Activated CD4-positive, alpha-beta T cell treated with anti-CD3 and anti-CD28 coated beads, Interleukin-2, amount 50 U/mL, for 48 hours (primary cell): ENCODE measurements at regions not wholly inside any gene's neighbourhood (a gene's known extent, or its start where the extent isn't known, plus 50 kb on each side); places are given as distances from the start of the nearest gene placed in this dataset.

ENCODE experiments used
- DNase-seq, 2 experiments: peaks; one replicate each; pipeline ENCODE4 v3.0.0-alpha.2; 2020

DNA sequence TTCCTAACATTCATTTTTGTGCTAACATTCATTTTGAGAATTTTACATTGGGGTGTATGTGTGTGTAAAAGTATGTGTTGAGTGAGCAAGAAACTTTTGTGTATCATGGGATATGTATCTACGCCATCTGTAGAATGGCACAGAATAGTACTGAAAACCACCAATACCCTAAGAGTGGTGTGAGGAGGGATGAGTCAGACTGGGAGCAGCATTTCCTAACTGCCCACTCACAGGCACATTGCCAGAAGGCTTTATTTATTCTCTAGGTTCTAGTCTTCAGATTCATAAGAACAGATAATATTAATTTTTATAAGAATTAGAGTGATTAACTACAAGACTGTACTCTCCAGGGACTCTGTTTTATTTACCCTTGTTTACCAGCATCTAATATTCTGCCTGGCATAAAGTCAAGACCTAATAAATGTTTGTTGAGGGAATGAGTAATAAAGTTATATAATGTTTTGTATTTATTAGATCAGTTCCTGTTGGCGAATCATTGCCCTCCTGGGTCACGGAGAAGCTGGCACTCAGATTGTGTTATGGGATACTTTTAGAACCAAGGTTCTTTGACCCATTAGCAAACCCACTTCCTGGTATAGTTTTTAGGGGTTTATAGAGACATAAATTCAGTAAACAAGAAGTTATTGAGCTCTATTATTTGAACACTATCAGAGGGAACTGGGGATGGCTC, 159.1 kb upstream of the PPP2R2B start:
- DNase-seq, result no peak

GRCh38 chr5:147040856-147041255, 162.3 kb upstream of the PPP2R2B start:
- DNase-seq, result no peak

DNA sequence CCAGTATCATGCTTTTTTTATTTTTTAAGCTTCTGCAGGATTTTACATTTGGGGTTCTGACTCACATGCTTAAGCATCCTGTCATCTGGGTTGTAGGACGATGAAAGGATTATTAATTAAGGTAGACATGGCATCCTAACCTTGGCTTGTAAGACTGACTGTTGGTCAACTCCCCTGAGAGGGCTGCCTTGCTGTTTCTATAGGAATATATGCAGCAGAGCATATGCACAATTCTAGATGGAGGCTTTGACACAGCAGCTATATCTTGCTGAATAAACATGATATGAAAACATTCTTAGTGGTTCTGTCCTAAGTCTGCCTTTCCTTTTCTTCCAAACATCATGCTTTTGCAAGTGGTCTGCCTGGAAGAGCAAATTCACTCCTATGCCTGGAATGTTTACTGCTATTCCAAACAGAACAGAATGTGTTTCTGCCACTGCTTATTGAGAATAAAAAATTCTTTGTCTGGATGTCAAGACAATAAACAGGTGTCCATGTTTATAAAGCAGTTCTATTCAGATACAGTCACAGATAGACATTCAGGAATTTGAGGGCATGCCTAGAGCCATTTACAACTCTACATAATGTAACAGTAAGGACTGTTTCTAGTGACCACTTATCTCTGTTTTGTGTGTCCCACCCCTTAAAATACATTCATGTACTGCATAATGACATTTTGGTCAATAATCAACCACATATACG, 166.2 kb upstream of the PPP2R2B start:
- no peak for DNase-seq

DNA sequence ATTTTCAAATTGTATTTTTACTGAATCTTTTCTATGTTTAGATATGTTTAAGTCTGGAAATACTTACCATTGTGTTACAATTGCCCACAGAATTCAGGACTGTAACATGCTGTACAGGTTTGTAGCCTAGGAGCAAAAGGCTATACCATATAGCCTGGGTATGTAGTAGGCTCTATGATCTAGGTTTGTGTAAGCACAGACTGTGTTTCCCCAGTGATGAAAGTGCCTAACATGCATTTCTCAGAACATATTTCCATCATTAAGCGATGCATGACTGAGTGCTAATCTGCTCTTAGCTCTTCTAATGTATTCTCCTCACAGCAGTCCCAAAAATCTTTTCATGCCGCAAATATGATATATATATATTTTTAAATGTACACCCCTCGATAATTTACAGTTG, 166.7 kb upstream of the PPP2R2B start:
- DNase-seq, result no peak

DNA sequence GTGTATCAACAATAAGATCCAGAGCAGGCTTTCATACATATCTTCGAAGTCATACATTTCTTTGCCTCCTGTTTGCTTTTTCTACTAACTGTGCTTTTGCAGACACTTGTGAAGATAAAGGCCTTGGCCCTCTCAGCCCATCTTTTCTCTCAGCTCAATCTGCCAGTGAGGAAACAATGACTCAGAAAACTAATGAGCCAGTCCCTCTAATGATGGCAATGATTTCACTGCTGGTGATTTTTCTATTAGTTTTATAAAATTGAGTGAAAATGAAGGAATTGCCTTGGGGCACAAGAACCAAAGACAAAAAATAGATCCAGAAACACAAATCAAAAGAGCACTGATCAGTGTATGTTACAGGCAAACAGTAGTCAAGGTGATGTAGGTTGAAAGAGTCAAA, 167.7 kb upstream of the PPP2R2B start:
- DNase-seq, result no peak

GRCh38 chr5:147046894-147047293, 168.3 kb upstream of the PPP2R2B start:
- DNase-seq, result no peak

DNA sequence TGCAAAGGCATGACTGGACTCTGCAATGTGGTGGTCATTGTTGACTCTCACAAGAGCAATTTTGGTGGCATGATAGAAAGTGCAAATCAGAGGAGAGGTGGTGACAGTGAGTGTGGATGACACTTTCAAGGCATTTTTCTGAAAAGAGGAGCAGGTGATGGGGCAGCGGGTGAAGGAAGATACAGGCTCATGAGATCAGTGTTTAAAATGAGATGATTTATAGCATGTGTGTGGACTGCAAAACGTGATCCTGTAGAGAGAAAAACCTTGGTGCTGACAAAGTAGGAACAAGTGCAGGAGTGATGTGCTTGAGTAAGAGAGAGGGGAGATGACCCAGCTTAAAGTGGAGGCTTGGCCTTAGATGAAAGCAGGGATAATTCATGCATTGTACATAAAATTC, 171.2 kb upstream of the PPP2R2B start:
- no peak for DNase-seq

DNA sequence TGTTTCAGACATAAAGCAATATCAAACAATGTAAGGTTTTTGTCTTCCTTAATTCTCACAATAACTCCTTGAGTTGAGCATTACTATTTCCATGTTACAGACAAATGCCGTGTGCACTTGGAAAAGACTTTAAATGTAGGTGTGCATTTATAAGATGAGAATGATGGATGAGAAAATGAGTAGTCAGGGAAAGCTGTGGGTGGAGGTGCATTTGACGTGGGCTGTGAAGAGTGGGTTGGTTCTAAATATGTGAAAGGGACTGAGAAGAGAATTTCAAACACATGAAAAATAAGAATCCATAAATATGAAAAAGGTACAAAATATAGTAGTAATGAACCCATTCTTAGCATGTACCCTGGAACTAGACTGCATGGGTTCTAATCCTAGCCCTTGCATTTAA, 171.6 kb upstream of the PPP2R2B start:
- no peak for DNase-seq

GRCh38 chr5:147051193-147051592, 172.6 kb upstream of the PPP2R2B start:
- DNase-seq, result no peak

DNA sequence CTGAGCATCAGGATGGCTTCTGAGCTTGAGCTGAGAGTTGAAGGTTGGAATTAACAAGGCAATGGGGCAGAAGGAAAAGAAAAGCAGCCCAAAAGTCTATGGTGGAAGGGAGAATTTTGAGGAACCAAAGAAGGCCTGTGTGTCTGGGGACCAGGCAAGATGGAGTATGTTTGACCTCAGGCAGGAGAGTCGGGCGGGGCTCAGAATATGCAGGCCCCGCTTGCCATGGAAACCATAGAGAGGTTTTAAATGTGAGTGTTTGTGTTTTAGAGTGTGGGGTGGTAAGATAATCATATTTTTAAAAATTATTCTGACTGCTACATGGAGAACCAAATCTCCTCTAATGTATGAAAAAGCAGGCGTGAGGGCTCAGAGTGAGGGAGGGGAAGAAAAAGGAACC, 174.0 kb upstream of the PPP2R2B start:
- DNase-seq, result no peak

GRCh38 chr5:147055089-147055826, 176.7 kb upstream of the PPP2R2B start:
- DNase-seq, result no peak

DNA sequence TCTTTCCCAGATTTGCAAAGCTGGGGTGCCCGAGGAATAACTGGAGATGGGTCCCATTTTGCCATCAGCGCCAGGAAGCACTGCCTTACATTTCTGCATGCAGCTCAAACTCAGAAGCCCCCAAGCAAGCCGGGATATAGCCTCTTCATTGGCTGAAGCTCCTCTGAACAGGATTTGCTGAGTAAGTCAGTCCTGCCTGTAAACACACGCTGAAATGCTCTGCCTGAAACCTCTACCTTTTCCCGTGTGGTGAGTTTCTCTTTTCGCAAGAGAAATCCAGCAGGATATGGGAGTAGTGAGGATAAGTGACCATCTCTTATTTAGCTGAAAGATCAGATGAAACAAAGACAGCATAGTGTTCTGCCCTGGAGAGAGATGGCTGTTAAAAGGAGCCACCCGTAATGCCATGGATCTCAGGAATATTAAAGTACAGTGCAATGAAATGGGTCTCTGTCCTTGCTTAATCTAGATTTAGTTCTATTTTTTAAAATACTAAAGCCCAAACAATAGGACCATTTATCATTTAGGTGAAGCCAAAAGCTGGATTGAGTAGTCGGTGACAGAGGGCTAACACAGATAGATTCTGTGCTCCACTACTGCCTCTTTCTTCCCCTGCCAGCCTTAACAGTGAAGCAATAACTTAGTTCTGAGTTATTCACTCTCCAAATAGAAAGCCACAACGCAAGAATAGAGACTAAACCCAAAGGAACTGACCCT, 177.5 kb upstream of the PPP2R2B start:
- DNase-seq, result no peak

- no peak for DNase-seq
Observed at GRCh38 chr5:147057051-147057450, 177.8 kb upstream of the STK32A start.

DNA sequence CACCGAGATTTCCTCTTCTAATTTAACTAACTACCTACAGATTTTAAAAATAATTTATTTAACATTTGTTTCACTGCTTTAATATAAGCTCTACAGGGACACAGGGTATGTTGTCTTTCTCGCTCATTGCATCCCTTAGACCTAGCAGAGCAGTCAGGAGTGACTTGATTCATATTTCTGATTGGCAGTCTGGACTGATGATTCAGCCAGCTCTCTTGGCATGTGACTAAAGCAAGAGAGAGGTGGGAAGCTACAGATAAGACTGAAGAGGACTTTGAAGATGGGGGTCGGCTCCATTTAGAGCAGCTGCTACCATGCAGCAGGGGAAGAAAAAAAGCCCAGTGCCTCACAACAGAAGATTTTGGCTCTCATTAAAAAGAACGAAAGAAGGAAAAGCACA, 173.4 kb upstream of the STK32A start:
- DNase-seq, result no peak

DNA sequence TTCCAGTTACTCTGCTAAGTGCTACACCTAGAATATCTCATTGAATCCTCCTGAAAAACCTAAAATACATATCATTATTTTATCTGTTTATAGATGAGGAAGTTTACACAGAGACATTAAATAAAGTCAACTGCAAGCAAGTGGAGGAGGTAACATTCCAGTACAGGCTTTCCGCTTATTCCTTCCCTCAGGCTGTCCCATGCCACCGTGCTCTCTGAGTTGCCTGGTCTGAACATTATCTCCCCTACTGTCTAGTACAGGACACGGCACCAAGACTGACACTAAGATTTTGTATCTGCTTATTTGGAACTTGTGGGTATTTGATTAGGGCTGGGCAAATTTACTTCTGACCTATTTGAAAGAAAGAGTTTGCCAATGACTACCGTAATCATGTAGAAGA, 172.4 kb upstream of the STK32A start:
- DNase-seq, result no peak

- DNase-seq, result no peak
Observed at GRCh38 chr5:147063943-147064342, 170.9 kb upstream of the STK32A start.

- DNase-seq, result no peak
Observed at GRCh38 chr5:147065071-147065470, 169.8 kb upstream of the STK32A start.

GRCh38 chr5:147068998-147069397, 165.8 kb upstream of the STK32A start:
- DNase-seq, result no peak

- no peak for DNase-seq
Observed at GRCh38 chr5:147072622-147073021, 162.2 kb upstream of the STK32A start.

DNA sequence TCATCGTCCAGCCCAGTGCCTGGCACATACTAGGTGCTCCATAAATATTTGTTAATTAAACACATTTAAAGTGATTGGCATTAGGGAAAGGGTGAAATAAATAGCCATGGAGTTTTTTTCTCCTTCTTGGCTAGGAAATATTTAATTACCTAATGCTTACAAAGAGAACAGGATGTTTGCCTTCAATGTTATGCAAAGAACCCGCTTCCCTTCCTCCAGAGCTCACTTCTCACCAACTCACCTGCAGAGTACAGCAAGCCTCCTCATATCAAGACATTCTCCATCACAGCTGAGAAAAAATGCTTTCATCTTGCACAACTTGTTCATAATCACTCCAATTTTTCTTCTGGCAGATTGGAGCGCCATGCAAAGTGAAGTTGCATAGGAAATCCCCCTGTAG, 161.7 kb upstream of the STK32A start:
- DNase-seq, result no peak

GRCh38 chr5:147075187-147075586, 159.6 kb upstream of the STK32A start:
- DNase-seq, result no peak

- no peak for DNase-seq
Observed at GRCh38 chr5:147080391-147080790, 154.4 kb upstream of the STK32A start.

GRCh38 chr5:147081311-147081764, 153.5 kb upstream of the STK32A start:
- no peak for DNase-seq
